Pancreas (tissue), 10 donors: ENCODE measurements at regions not wholly inside any gene's neighbourhood (a gene's known extent, or its start where the extent isn't known, plus 50 kb on each side); places are given as distances from the start of the nearest gene placed in this dataset.
"Not testable (repeated sequence)": the region's sequence is repeated elsewhere in the genome, so short reads cannot be mapped to it uniquely, and the experiment has no call there.

Experiments
- ATAC-seq, 4 donors: fragments of 200-7000 bp; cut with Tn5 transposase; one replicate each; pipeline versions ENCODE4 v1.8.0 to v1.9.1; 2020; ENCODE audit warnings: mild to moderate bottlenecking in 4 of 4, moderate library complexity in 4 of 4
- DNase-seq, 6 donors: peaks; one replicate each; pipeline ENCODE4 v3.0.0-alpha.2; 2020
- FAIRE-seq: peaks from 2 replicates; lab custom pipeline; 2012; peaks lifted over from hg19 to GRCh38; lab: Jason Lieb, UNC
- H3K27ac ChIP-seq, 4 donors: fragments of 200-600 bp; sonication (generic); 1 replicate in 3 of 4; 2 replicates in 1 of 4; pipeline versions ENCODE4 v1.5.0 to v1.8.0; 2020
- H3K27me3 ChIP-seq, 4 donors: fragments of 200-600 bp; one replicate each; pipeline ENCODE4 v1.8.0; 2021
- H3K36me3 ChIP-seq, 3 donors: fragments of 200-600 bp; sonication (generic) in 1 of 3; one replicate each; pipeline versions ENCODE4 v1.5.0 to v1.8.0; 2020 to 2021
- H3K4me1 ChIP-seq, 3 donors: fragments of 200-600 bp; one replicate each; pipeline ENCODE4 v1.8.0; 2021
- H3K4me3 ChIP-seq, 4 donors: fragments of 200-600 bp; sonication (generic) in 2 of 4; one replicate each; pipeline versions ENCODE4 v1.5.0 to v1.8.0; 2020 to 2021
- H3K9me3 ChIP-seq, 4 donors: fragments of 200-600 bp; one replicate each; pipeline ENCODE4 v1.8.0; 2021
- WGBS, 2 donors: extraction: QIAGEN DNeasy Blood & Tissue Kit; methylation state at CpG; one replicate each; pipeline ENCODE4 v1.1.7; 2013; 5-methylcytosine and 5-hydroxymethylcytosine counted together
- intact Hi-C, 3 donors: fragments of 100-400 bp; cut with DNase I; formaldehyde crosslinking; loops; one replicate each; pipeline versions ENCODE4 v1.11.1 to v1.14.2; 2022
- TF ChIP-seq, protein P1 (sequence below), 4 donors: fragments of 200-600 bp; sonication (generic) in 3 of 4; IDR thresholded peaks; one replicate each; pipeline versions ENCODE4 v1.5.0 to v1.8.0; 2021; ENCODE audit warnings: antibody characterized with exemption in 4 of 4
- donor health status: healthy with polysubstance abuse.
- donor health status: DM: no; HTN: no; CAD: no; lungs with moderate emphysema.
- donor health status: DM: no; HTN: no; CAD: no.
- donor health status: control.
- donor health status: control.
- donor health status: Bipolar disorder and iron deficiency.
- donor health status: DM: yes; HTN: yes; CAD: no.
- donor health status: DM: no; HTN: no; CAD: no.
- donor health status: DM: no; HTN: no; CAD: no.
- donor health status: DM: yes; HTN: yes; CAD: no.

- TF ChIP-seq, protein P1, sequence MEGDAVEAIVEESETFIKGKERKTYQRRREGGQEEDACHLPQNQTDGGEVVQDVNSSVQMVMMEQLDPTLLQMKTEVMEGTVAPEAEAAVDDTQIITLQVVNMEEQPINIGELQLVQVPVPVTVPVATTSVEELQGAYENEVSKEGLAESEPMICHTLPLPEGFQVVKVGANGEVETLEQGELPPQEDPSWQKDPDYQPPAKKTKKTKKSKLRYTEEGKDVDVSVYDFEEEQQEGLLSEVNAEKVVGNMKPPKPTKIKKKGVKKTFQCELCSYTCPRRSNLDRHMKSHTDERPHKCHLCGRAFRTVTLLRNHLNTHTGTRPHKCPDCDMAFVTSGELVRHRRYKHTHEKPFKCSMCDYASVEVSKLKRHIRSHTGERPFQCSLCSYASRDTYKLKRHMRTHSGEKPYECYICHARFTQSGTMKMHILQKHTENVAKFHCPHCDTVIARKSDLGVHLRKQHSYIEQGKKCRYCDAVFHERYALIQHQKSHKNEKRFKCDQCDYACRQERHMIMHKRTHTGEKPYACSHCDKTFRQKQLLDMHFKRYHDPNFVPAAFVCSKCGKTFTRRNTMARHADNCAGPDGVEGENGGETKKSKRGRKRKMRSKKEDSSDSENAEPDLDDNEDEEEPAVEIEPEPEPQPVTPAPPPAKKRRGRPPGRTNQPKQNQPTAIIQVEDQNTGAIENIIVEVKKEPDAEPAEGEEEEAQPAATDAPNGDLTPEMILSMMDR (IDR thresholded peaks at IDR 0.05): no peak
- intact Hi-C loops: no loop called here
- no peak for FAIRE-seq
Measured at GRCh38 chr1:861714-862113, 62.0 kb upstream of the SAMD11 start.

GRCh38 chr1:862601-863000, 61.1 kb upstream of the SAMD11 start:
- H3K27me3 ChIP-seq, FAIRE-seq, H3K4me3 ChIP-seq, H3K27ac ChIP-seq, H3K4me1 ChIP-seq, ATAC-seq, H3K9me3 ChIP-seq, intact Hi-C loops, DNase-seq, H3K36me3 ChIP-seq: not testable (repeated sequence)
- 29 to 50% methylated on average over 1 of the region's 1 CpG for WGBS, 2 donors

More at GRCh38 chr1:861714-862113, 62.0 kb upstream of the SAMD11 start:
- Histone ChIP-seq H3K27ac (no peak overlapping the region), H3K27me3 (no peaks in the 10 kb centered on the region), H3K4me3 (no peak overlapping the region), H3K36me3 (no peaks in the 10 kb centered on the region), H3K9me3 (no peaks in the 10 kb centered on the region), H3K4me1 (peaks cover 0 to 4% (median 0%) of the 10 kb centered on the region in 3 donors)
- ATAC-seq: no peak
- DNase-seq: no peak

- H3K27me3 ChIP-seq, H3K27ac ChIP-seq, H3K4me3 ChIP-seq, H3K9me3 ChIP-seq, ATAC-seq, DNase-seq, intact Hi-C loops, H3K4me1 ChIP-seq, FAIRE-seq, H3K36me3 ChIP-seq: not testable (repeated sequence)
- 54 to 62% methylated on average over 8 of the region's 8 CpGs for WGBS, 2 donors
Measured at GRCh38 chr1:865633-866032, 58.1 kb upstream of the SAMD11 start.

- Histone ChIP-seq H3K4me1 (no peaks in the 10 kb centered on the region), H3K36me3 (no peaks in the 10 kb centered on the region), H3K9me3 (no peaks in the 10 kb centered on the region), H3K4me3 (no peak overlapping the region), H3K27ac (no peak overlapping the region), H3K27me3 (no peaks in the 10 kb centered on the region)
- ATAC-seq (no peak), FAIRE-seq (no peak), DNase-seq (no peak)
- TF ChIP-seq, protein P1 (IDR thresholded peaks at IDR 0.05): no peak
- 56 to 58% methylated on average over 9 of the region's 9 CpGs for WGBS, 2 donors
- intact Hi-C loops: no loop called here
Measured at GRCh38 chr1:866095-866494, 57.6 kb upstream of the SAMD11 start.

DNA sequence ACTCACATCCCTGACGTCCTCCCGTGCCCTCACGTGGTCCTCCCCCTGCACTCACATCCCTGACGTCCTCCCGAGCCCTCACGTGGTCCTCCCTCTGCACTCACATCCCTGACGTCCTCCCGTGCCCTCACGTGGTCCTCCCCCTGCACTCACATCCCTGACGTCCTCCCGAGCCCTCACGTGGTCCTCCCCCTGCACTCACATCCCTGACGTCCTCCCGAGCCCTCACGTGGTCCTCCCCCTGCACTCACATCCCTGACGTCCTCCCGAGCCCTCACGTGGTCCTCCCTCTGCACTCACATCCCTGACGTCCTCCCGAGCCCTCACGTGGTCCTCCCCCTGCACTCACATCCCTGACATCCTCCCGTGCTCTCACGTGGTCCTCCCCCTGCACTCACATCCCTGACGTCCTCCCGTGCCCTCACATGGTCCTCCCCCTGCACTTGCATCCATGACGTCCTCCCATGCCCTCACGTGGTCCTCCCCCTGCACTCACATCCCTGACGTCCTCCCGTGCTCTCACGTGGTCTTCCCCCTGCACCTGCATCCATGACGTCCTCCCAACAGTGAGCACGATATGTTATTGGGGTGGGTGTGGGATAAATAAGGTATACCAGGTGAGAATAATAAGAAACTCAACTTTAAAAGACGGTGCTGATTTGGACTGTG, 57.0 kb upstream of the SAMD11 start:
- H3K4me1 ChIP-seq, intact Hi-C loops, H3K27ac ChIP-seq, ATAC-seq, H3K36me3 ChIP-seq, H3K4me3 ChIP-seq, DNase-seq, FAIRE-seq, H3K27me3 ChIP-seq, H3K9me3 ChIP-seq: not testable (repeated sequence)
- 33 to 45% methylated on average over 33 of the region's 33 CpGs for WGBS, 2 donors

DNA sequence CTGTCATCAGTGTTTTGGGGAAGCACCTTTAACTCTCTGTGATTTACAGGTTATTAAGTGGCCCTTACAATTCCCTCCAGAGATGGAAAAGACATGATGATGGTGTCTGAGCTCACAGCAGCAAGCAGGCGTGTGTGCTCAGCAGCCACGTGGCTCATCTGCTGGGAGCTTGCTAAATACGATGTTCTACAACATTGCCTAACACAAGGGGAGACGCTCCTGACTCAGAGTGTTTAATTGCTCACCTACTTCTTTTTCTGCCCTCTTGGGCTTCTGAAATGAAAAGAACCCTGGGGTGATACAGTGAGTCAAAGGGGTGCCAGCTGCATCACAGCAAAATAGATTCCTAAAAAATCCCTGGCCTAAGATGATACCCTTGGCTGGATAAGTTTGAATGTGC, 56.2 kb upstream of the SAMD11 start:
- H3K4me1 ChIP-seq, H3K27ac ChIP-seq, ATAC-seq, H3K9me3 ChIP-seq, H3K27me3 ChIP-seq, DNase-seq, intact Hi-C loops, FAIRE-seq, H3K36me3 ChIP-seq, H3K4me3 ChIP-seq: not testable (repeated sequence)
- 47 to 62% methylated on average over 4 of the region's 4 CpGs for WGBS, 2 donors

DNA sequence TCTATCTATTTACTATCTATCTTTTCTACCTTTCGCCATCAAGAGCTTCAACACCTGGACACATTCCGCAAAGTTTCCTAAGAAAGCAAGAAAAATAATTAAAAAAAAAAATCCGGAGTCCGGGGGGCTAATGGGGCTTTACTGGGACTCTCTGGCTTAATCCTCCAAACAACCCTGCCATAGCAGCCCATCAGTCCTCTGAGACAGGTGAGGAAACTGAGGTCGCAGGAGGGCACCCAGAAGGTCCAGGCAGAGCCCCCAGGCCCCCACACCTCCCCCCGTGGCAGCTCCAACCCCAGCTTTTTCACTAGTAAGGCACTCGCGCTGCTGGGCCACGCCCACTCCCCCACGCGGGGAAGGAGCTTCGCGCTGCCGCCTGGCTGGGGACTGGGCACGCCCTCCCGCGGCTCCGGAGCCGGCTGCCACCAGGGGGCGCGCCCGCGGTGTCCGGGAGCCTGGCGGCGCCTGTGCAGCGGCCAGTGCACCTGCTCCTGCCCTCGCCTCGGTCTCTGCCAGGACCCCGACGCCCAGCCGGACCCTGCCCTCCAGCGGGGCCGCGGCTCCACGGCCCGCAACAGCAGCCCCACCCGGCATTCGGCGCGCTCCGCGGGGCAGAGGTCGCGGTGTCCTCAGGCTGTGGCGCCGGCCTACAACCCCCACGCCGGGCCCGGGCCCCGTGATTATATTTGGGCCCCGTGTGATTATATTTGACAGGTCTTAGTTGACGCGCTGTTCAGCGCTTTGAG, 54.1 kb upstream of the SAMD11 start:
- H3K4me1 ChIP-seq: no peaks in the 10 kb centered on the region
- TF ChIP-seq, protein P1 (IDR thresholded peaks at IDR 0.05): peak; percentile 76 to 84 (median 80)
- peak; percentile 95 to 99 (median 97) for ATAC-seq
- intact Hi-C loops: no loop called here
- no peak overlapping the region for H3K27ac ChIP-seq
- 6 to 9% methylated on average over 41 to 55 of the region's 55 CpGs for WGBS, 2 donors
- no peak for FAIRE-seq
- peak; percentile 46 to 92 (median 80) for DNase-seq
- H3K9me3 ChIP-seq: no peaks in the 10 kb centered on the region
- peak overlapping the region in 2 of 4 donors; percentile 22 to 36 for H3K4me3 ChIP-seq
- H3K27me3 ChIP-seq: peaks cover 0 to 3% (median 0%) of the 10 kb centered on the region in 4 donors
- H3K36me3 ChIP-seq: no peaks in the 10 kb centered on the region
